GM12892 (cell line): ENCODE measurements at regions not wholly inside any gene's neighbourhood (a gene's known extent, or its start where the extent isn't known, plus 50 kb on each side); places are given as distances from the start of the nearest gene placed in this dataset.

Source experiments
- DNase-seq: peaks from one replicate; pipeline ENCODE4 v3.0.0; 2011; ENCODE audit not compliant: insufficient read length
- FAIRE-seq: peaks from 2 replicates; lab custom pipeline; 2011; peaks lifted over from hg19 to GRCh38; lab: Jason Lieb, UNC
- POLR2A ChIP-seq: IDR thresholded peaks from 2 replicates; pipeline ENCODE4 v1.6.1; 2011; ENCODE audit warnings: low read depth, low read length, control low read depth
- POLR2AphosphoS5 ChIP-seq: IDR thresholded peaks from 2 replicates; pipeline ENCODE4 v1.6.1; 2011; ENCODE audit warnings: low read depth, low read length, control low read depth
- TAF1 ChIP-seq: IDR thresholded peaks from 2 replicates; pipeline ENCODE4 v1.6.1; 2011; ENCODE audit warnings: low read depth, mild to moderate bottlenecking, control low read depth, low read length, borderline replicate concordance

DNA sequence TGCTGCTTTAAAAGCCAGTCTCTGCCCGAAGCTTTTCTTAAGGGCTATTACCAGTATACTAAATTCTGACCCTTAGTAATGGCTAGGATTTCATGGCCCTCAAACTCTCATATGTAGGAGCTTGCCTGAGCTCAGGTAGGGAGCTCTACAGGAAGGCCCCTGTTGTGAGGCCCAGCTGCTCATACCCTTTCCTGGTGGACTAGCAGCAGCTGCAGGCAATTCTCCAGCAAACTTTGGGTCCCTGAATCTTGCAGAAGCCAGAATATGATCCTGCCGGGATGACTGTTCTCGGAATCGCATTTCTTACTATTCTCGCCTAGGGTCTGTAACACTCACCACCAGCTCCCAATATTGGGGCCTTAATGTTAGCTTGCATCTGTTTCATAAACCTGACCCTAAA is 106.4 kb upstream of the SERTAD2 start:
- no peak for DNase-seq

DNA sequence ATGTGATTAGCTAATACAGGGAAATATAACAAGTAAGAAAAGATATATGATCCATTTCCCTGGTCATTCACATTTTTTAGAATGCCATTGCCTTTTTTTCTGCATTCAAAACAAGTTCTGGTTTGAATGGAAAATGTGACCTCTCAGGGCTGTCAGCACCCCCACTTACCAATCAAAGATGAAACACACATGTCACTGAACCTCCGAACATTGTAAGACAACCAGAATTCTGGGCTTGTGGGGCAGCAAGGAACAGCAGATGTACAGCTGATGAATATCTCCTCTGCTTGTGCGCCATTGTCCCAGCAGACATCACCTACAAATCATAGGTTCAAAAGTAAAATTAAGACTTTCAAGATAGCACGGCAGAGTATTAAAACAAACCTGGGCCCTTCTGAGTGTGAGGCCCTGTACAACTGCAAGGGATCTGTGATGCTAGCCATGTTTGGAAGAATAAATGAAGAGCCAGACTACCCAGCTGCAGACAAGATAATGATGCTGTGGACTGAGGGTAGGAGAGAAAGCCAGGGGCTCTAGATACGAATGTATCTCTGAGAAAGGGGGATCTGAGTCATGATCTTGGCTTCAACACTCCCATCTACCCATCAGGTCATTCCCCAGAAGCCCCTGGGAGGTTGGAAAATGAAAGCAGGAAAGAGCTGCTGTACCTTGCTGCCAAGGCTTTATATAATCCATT is 108.7 kb upstream of the SERTAD2 start:
- TF ChIP-seq POLR2AphosphoS5 = no peak
- no peak for TF ChIP-seq TAF1
- no peak for TF ChIP-seq POLR2A
- DNase-seq = no peak
- FAIRE-seq = peak; percentile 24

More for the DNA sequence above, 106.4 kb upstream of the SERTAD2 start:
- TF ChIP-seq POLR2A (no peak), POLR2AphosphoS5 (no peak)
- no peak for FAIRE-seq

- FAIRE-seq (no peak), DNase-seq (no peak)
- TF ChIP-seq POLR2AphosphoS5 (no peak), POLR2A (no peak), TAF1 (no peak)
Observed at GRCh38 chr2:64763126-64763525, 109.4 kb upstream of the SERTAD2 start.

DNA sequence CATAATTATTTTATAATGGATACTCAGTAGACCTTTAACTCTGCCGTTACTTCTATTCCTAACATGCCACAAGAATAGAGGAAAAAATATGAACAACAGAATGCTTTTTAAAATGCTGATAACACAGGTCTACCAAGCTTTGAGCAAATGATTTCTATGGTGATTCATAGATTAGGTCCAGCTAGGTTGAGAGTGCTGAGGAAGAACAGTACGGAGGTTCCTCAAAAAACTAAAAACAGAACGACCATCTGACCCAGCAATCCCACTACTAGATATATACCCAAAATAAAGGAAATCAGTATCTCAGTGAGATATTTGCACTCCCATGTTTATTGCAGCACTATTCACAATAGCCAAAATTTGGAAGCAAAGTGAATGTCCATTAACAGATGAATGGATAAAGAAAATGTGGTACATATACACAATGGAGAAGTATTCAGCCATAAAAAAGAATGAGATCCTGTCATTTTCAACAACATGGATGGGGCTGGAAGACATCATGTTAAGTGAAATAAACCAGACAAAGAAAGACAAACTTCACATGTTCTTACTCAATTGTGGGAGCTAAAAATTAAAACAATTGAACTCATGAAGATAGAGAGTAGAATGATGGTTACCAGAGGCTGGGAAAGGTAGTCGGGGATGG is 111.6 kb upstream of the SERTAD2 start:
- no peak for FAIRE-seq
- no peak for TF ChIP-seq TAF1
- no peak for DNase-seq

GRCh38 chr2:64766841-64767669 is 113.3 kb upstream of the SERTAD2 start:
- FAIRE-seq = peak; percentile 87
- DNase-seq = no peak

DNA sequence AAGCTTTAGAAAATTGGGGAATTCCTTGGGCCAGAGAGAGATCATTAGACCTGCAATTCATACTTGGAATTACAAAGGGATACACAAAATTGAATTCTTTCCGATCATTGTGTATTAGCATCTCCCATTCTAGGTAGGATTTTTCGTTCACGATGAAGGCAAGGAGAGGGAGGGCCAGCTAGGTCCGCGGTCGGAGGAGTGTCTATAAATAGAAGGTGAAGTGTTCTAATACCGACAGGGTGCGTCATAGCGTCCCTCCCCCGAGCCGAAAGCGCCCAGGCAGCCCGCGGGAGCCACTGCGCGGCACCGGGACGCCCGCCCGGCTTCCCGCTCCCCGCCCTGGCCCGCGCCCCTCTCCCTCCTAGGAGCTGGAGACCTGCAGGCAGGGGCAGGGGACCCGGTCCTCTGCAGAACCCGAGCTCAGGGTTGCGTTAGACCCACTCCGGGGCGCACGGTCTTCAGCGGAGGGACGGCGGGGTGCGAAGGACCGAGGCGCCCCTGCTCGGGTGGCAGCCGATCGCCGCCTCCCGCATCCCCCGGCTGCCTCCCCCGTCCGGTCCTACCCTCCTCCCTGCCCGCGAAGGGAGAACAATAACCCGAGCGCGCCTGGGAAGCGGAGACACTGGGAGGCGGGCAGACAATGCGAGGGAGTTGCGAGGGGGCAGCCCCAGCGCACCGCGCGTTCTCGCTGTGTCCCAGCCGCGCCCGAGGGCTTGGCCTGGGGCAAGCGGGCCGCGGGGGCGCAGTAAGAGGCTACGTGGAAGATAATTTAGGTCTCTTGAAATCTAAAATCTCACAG is 114.2 kb upstream of the SERTAD2 start:
- FAIRE-seq = peak; percentile 91

More at GRCh38 chr2:64766841-64767669, 113.3 kb upstream of the SERTAD2 start:
- TF ChIP-seq POLR2AphosphoS5 (no peak), POLR2A (no peak), TAF1 (no peak)

GRCh38 chr2:64768491-64769005 is 114.8 kb upstream of the SERTAD2 start:
- no peak for TF ChIP-seq TAF1
- TF ChIP-seq POLR2A = no peak
- TF ChIP-seq POLR2AphosphoS5 = no peak
- FAIRE-seq (no peak), DNase-seq (no peak)

More for the DNA sequence above, 114.2 kb upstream of the SERTAD2 start:
- DNase-seq = peak; percentile 77
- TF ChIP-seq POLR2AphosphoS5 (peak; percentile 72), TAF1 (peak; percentile 83), POLR2A (peak; percentile 86; the same call in 1 of the 2 replicates)

- TF ChIP-seq POLR2A (no peak), POLR2AphosphoS5 (no peak), TAF1 (no peak)
- no peak for DNase-seq
- FAIRE-seq = no peak
Observed at GRCh38 chr2:64769392-64770044, 115.8 kb upstream of the SERTAD2 start.

DNA sequence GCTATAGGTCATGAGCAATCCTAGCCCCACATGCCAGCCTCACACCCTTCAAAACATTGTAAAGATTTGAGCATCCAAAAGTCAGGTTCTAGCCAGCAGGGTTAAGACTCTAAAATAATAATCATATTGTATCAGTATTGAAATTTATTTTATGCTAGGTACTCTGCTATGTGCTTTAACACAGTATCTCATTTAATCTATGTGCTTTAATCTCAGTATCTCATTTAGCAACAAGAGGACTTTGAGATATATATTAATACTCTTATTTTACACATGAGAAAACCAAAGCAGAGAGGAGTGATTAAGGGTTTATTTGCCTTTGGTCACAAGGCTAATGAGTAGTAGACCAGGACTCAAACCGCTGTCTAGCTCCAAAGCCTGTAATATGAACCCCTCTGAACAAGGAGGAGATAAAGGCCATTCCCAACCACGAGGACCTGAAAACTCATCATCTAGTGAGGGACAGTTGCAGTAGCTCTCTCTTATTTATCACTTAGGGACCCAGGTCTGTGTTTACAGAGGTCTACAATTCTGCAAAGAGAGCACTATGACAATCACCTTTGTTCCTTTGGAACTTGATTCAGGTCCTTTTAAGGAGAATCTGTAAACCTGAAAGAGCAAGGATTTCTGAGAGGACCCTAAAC is 116.5 kb upstream of the SERTAD2 start:
- no peak for FAIRE-seq
- no peak for DNase-seq
- TF ChIP-seq POLR2A (no peak), TAF1 (no peak), POLR2AphosphoS5 (no peak)

DNA sequence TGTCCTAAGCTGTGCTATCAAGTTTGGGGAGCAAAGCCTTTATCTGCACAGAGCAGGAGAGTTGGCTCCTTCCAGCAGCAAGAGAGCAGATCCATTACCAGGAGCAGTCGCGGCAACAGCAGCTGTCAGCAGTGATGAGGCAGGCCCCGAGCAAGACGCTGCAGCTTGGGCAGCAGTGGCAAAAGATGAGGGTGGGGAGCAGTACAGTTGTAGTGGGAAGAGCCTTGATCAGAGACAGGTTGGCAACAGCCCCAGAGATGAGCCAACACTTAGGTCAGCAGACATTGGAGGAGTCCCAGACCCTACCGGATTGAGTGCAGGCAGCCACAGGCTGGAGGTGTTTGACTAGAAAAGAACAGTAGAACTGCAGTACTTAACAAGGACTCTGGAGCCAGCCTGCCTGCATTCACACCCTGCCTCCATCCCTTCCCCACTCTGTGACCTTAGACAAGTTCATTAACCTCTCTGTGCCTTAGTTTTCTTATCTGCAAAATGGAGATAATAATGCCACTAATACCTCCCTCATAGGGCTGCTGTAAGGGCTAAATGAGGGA is 117.1 kb upstream of the SERTAD2 start:
- TF ChIP-seq POLR2A (no peak), POLR2AphosphoS5 (no peak), TAF1 (no peak)
- DNase-seq = no peak
- FAIRE-seq = no peak

DNA sequence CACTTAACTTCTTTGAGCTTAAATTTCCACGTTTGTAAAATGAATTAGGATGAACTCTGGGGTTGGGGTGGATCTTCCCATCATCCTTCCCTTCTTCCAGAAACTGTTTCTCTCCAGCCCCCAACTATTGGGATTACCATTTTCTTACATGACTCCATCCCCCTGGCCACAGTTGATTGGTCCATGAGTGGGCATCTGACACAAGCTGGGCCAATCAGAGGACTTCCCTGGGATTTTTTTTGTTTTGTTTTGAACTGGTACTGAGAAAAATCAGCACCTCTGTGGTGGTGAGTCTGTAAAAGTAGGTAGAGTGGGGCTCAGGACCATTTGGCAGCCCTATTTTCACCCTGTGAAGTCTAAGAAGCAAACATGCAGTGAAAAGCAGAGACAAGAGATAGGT is 118.0 kb upstream of the SERTAD2 start:
- FAIRE-seq = no peak
- DNase-seq = no peak
- TF ChIP-seq TAF1 = no peak
- no peak for TF ChIP-seq POLR2AphosphoS5
- TF ChIP-seq POLR2A = no peak
